Umbilical cord (tissue), 1 donor: ENCODE measurements at regions not wholly inside any gene's neighbourhood (a gene's known extent, or its start where the extent isn't known, plus 50 kb on each side); places are given as distances from the start of the nearest gene placed in this dataset.
"Not testable (repeated sequence)": the region's sequence is repeated elsewhere in the genome, so short reads cannot be mapped to it uniquely, and the experiment has no call there.

Experiments used
- DNase-seq: peaks from one replicate; pipeline ENCODE4 v3.0.0-alpha.2; 2015; ENCODE audit warnings: low spot score

GRCh38 chrX:10965174-10965798, 145.8 kb upstream of the HCCS start:
- DNase-seq: no peak

- DNase-seq: no peak
Measured at GRCh38 chrX:10966057-10966456, 145.1 kb upstream of the HCCS start.

GRCh38 chrX:10971176-10971575, 140.0 kb upstream of the HCCS start:
- DNase-seq: no peak

- no peak for DNase-seq
Measured at GRCh38 chrX:10971759-10972158, 139.4 kb upstream of the HCCS start.

GRCh38 chrX:10972706-10973105, 138.4 kb upstream of the HCCS start:
- DNase-seq: no peak

- DNase-seq: no peak
Measured at GRCh38 chrX:10974920-10975319, 136.2 kb upstream of the HCCS start.

- no peak for DNase-seq
Measured at GRCh38 chrX:10979956-10980355, 131.2 kb upstream of the HCCS start.

GRCh38 chrX:10981506-10981905, 129.6 kb upstream of the HCCS start:
- peak; percentile 1 for DNase-seq

- no peak for DNase-seq
Measured at GRCh38 chrX:10983526-10983925, 127.6 kb upstream of the HCCS start.

- no peak for DNase-seq
Measured at GRCh38 chrX:10984213-10984612, 126.9 kb upstream of the HCCS start.

GRCh38 chrX:10986616-10987015, 124.5 kb upstream of the HCCS start:
- no peak for DNase-seq

- no peak for DNase-seq
Measured at GRCh38 chrX:10988653-10989052, 122.5 kb upstream of the HCCS start.

GRCh38 chrX:10989386-10989785, 121.7 kb upstream of the HCCS start:
- no peak for DNase-seq

- peak; percentile 23 for DNase-seq
Measured at GRCh38 chrX:10990418-10990817, 120.7 kb upstream of the HCCS start.

- no peak for DNase-seq
Measured at GRCh38 chrX:10990976-10991375, 120.2 kb upstream of the HCCS start.

- no peak for DNase-seq
Measured at GRCh38 chrX:10992110-10992509, 119.0 kb upstream of the HCCS start.

GRCh38 chrX:11007076-11007475, 104.1 kb upstream of the HCCS start:
- not testable (repeated sequence) for DNase-seq

GRCh38 chrX:11010476-11010875, 100.7 kb upstream of the HCCS start:
- DNase-seq: no peak

- DNase-seq: no peak
Measured at GRCh38 chrX:11016728-11017127, 94.4 kb upstream of the HCCS start.

- DNase-seq: not testable (repeated sequence)
Measured at GRCh38 chrX:11022588-11022987, 88.5 kb upstream of the HCCS start.

GRCh38 chrX:11039926-11040325, 71.2 kb upstream of the HCCS start:
- DNase-seq: no peak

GRCh38 chrX:11040405-11040804, 70.7 kb upstream of the HCCS start:
- DNase-seq: no peak

- DNase-seq: no peak
Measured at GRCh38 chrX:11040996-11041395, 70.1 kb upstream of the HCCS start.

GRCh38 chrX:11050013-11050412, 61.1 kb upstream of the HCCS start:
- DNase-seq: no peak
